Keratinocyte (primary cell): ENCODE measurements at regions not wholly inside any gene's neighbourhood (a gene's known extent, or its start where the extent isn't known, plus 50 kb on each side); places are given as distances from the start of the nearest gene placed in this dataset.

Experiments used
- CTCF ChIP-seq, 3 experiments: IDR thresholded peaks in 1 of 3; conservative IDR thresholded peaks in 1 of 3; optimal IDR thresholded peaks in 1 of 3; 2 replicates in 2 of 3; 3 replicates in 1 of 3; pipeline versions ENCODE3 to v1.5.1; 2011; ENCODE audit warnings: low read length in 3 of 3, mild to moderate bottlenecking in 3 of 3, moderate library complexity in 2 of 3, control low read depth in 1 of 3, inconsistent platforms in 1 of 3; ENCODE audit not compliant: insufficient read depth in 2 of 3; ENCODE audit errors: extremely low read depth in 1 of 3
- EZH2 ChIP-seq: IDR thresholded peaks from one replicate; pipeline ENCODE4 v1.6.1; 2012; ENCODE audit warnings: inconsistent platforms, mild to moderate bottlenecking, low read length, moderate library complexity

DNA sequence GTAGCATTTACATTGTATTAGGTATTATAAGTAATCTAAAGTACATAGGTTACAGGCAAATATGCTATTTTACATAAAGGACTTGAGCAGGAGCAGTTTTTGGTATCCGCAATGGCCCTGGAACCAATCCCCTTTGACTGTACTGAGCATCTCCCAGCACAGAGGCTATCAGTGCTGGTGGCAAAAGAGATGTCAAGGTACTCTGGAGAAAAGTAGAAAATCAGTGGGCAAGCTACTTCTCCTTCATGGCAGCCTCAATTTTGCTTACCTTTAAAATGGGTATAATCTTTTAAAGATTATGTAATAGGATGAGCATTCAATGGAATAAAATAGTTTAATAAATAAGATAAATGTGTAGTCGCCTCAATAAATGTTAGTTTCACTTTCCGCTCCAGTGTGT is 56.7 kb upstream of the LMCD1 start:
- TF ChIP-seq CTCF (optimal IDR thresholded peaks at IDR 0.05 in 1 of 3, IDR thresholded peaks at IDR 0.05 in 1 of 3, conservative IDR thresholded peaks at IDR 0.05 in 1 of 3; ENCODE audit: extremely low read depth in 1 of 3, insufficient read depth in 2 of 3, low read length in 3 of 3): no peak
- no peak for TF ChIP-seq EZH2
